Cardiac septum (tissue), 1 donor: ENCODE measurements at regions not wholly inside any gene's neighbourhood (a gene's known extent, or its start where the extent isn't known, plus 50 kb on each side); places are given as distances from the start of the nearest gene placed in this dataset.
"Not testable (repeated sequence)": the region's sequence is repeated elsewhere in the genome, so short reads cannot be mapped to it uniquely, and the experiment has no call there.

Source experiments
- DNase-seq: peaks from one replicate; pipeline ENCODE4 v3.0.0-alpha.2; 2020; ENCODE audit warnings: low spot score
- intact Hi-C: fragments of 100-400 bp; cut with DNase I; formaldehyde crosslinking; loops from one replicate; pipeline ENCODE4 v1.14.0; 2022
- donor health status: DM: no; HTN: no; CAD: no.

GRCh38 chr3:153354641-153355040, 192.6 kb downstream of the RAP2B start:
- intact Hi-C loops, result no loop called here

GRCh38 chr3:153355559-153355958, 193.5 kb downstream of the RAP2B start:
- intact Hi-C loops, result no loop called here
- DNase-seq, result no peak

More at GRCh38 chr3:153354641-153355040, 192.6 kb downstream of the RAP2B start:
- DNase-seq, result no peak

- intact Hi-C loops, result no loop called here
Measured at GRCh38 chr3:153356908-153357307, 194.9 kb downstream of the RAP2B start.

GRCh38 chr3:153357436-153357835, 195.4 kb downstream of the RAP2B start:
- intact Hi-C loops, result no loop called here
- DNase-seq, result no peak

More at GRCh38 chr3:153356908-153357307, 194.9 kb downstream of the RAP2B start:
- no peak for DNase-seq

- intact Hi-C loops, result no loop called here
- no peak for DNase-seq
Measured at GRCh38 chr3:153369561-153370374, 207.7 kb downstream of the RAP2B start.

GRCh38 chr3:153370680-153371079, 208.7 kb downstream of the RAP2B start:
- intact Hi-C loops, result no loop called here
- DNase-seq, result no peak

GRCh38 chr3:153372326-153372725, 210.3 kb downstream of the RAP2B start:
- intact Hi-C loops, result no loop called here

GRCh38 chr3:153373606-153374005, 211.6 kb downstream of the RAP2B start:
- intact Hi-C loops, result no loop called here

More at GRCh38 chr3:153372326-153372725, 210.3 kb downstream of the RAP2B start:
- no peak for DNase-seq

GRCh38 chr3:153378366-153378765, 216.3 kb downstream of the RAP2B start:
- DNase-seq, intact Hi-C loops: not testable (repeated sequence)

More at GRCh38 chr3:153373606-153374005, 211.6 kb downstream of the RAP2B start:
- DNase-seq, result no peak

- DNase-seq, result no peak
- intact Hi-C loops, result no loop called here
Measured at GRCh38 chr3:153379516-153379915, 217.5 kb downstream of the RAP2B start.

GRCh38 chr3:153385343-153385742, 223.3 kb downstream of the RAP2B start:
- intact Hi-C loops, result no loop called here
- no peak for DNase-seq

GRCh38 chr3:153392363-153392762, 230.3 kb downstream of the RAP2B start:
- intact Hi-C loops, result no loop called here
- no peak for DNase-seq

GRCh38 chr3:153394017-153394416, 232.0 kb downstream of the RAP2B start:
- no peak for DNase-seq
- intact Hi-C loops, result no loop called here

GRCh38 chr3:153396581-153396980, 234.6 kb downstream of the RAP2B start:
- intact Hi-C loops, result no loop called here

GRCh38 chr3:153397794-153398193, 235.8 kb downstream of the RAP2B start:
- intact Hi-C loops, result no loop called here
- DNase-seq, result no peak

More at GRCh38 chr3:153396581-153396980, 234.6 kb downstream of the RAP2B start:
- no peak for DNase-seq

- intact Hi-C loops, result no loop called here
- no peak for DNase-seq
Measured at GRCh38 chr3:153399636-153400035, 237.6 kb downstream of the RAP2B start.

GRCh38 chr3:153400641-153401040, 238.6 kb downstream of the RAP2B start:
- no peak for DNase-seq
- intact Hi-C loops, result no loop called here

- intact Hi-C loops, result no loop called here
Measured at GRCh38 chr3:153404157-153404556, 242.1 kb downstream of the RAP2B start.

GRCh38 chr3:153405320-153405719, 243.3 kb downstream of the RAP2B start:
- intact Hi-C loops, DNase-seq: not testable (repeated sequence)

More at GRCh38 chr3:153404157-153404556, 242.1 kb downstream of the RAP2B start:
- DNase-seq, result no peak

GRCh38 chr3:153410517-153410916, 248.5 kb downstream of the RAP2B start:
- intact Hi-C loops, result no loop called here
- DNase-seq, result no peak

- DNase-seq, result no peak
- intact Hi-C loops, result no loop called here
Measured at GRCh38 chr3:153414982-153415381, 253.0 kb downstream of the RAP2B start.
